Hepatocyte (in vitro differentiated cells): ENCODE measurements at regions not wholly inside any gene's neighbourhood (a gene's known extent, or its start where the extent isn't known, plus 50 kb on each side); places are given as distances from the start of the nearest gene placed in this dataset.

Experiments used
- DNase-seq: peaks from one replicate; pipeline ENCODE4 v3.0.0-alpha.2; 2016; ENCODE audit warnings: low spot score
- H2AFZ ChIP-seq: fragments of 200-600 bp; sonication (generic); 2 replicates; pipeline ENCODE4 v1.6.0; 2016; ENCODE audit warnings: antibody characterized with exemption, mild to moderate bottlenecking
- H3K27ac ChIP-seq: fragments of 200-600 bp; sonication (generic); 2 replicates; pipeline ENCODE4 v1.5.1; 2016; ENCODE audit warnings: mild to moderate bottlenecking
- H3K27me3 ChIP-seq: fragments of 200-600 bp; sonication (generic); 2 replicates; pipeline ENCODE4 v1.6.1; 2016
- H3K36me3 ChIP-seq: fragments of 200-600 bp; sonication (generic); replicated peaks from 2 replicates; pipeline ENCODE4 v1.5.1; 2016; ENCODE audit warnings: low read depth; ENCODE audit not compliant: insufficient read depth
- H3K4me1 ChIP-seq: fragments of 200-600 bp; sonication (generic); 2 replicates; pipeline ENCODE4 v1.5.1; 2016; ENCODE audit warnings: mild to moderate bottlenecking, moderate library complexity; ENCODE audit not compliant: insufficient read depth
- H3K4me2 ChIP-seq: fragments of 200-600 bp; sonication (generic); 2 replicates; pipeline ENCODE4 v1.6.0; 2016
- H3K4me3 ChIP-seq: fragments of 200-600 bp; sonication (generic); 2 replicates; pipeline ENCODE4 v1.5.1; 2016; ENCODE audit warnings: mild to moderate bottlenecking
- H3K79me2 ChIP-seq: fragments of 200-600 bp; sonication (generic); 2 replicates; pipeline ENCODE4 v1.6.0; 2017; ENCODE audit warnings: mild to moderate bottlenecking
- H3K9me2 ChIP-seq: fragments of 200-600 bp; sonication (generic); replicated peaks from 2 replicates; pipeline ENCODE4 v1.6.0; 2017; ENCODE audit warnings: mild to moderate bottlenecking; ENCODE audit not compliant: insufficient read depth
- H3K9me3 ChIP-seq: fragments of 200-600 bp; sonication (generic); 2 replicates; pipeline ENCODE4 v1.5.1; 2016; ENCODE audit warnings: low read depth, mild to moderate bottlenecking
- H4K20me1 ChIP-seq: fragments of 200-600 bp; sonication (generic); 2 replicates; pipeline ENCODE4 v1.6.0; 2016; ENCODE audit warnings: mild to moderate bottlenecking; ENCODE audit not compliant: insufficient read depth, poor library complexity, severe bottlenecking
- CTCF ChIP-seq: fragments of 200-600 bp; sonication (generic); IDR thresholded peaks from 2 replicates; pipeline ENCODE4 v1.5.1; 2016; ENCODE audit warnings: antibody characterized with exemption, mild to moderate bottlenecking; ENCODE audit not compliant: poor library complexity
- EZH2 ChIP-seq: fragments of 200-600 bp; sonication (generic); IDR thresholded peaks from 2 replicates; pipeline ENCODE4 v1.6.1; 2016; ENCODE audit warnings: antibody characterized with exemption, mild to moderate bottlenecking, borderline replicate concordance
- EZH2phosphoT487 ChIP-seq: fragments of 200-600 bp; sonication (generic); IDR thresholded peaks from one replicate; pipeline ENCODE4 v1.6.1; 2018; ENCODE audit warnings: antibody characterized with exemption, mild to moderate bottlenecking, low read depth, moderate library complexity; ENCODE audit not compliant: unreplicated experiment, severe bottlenecking
- WGBS: methylation state at CpG from one replicate; pipeline ENCODE4 v1.1.6; 2016; ENCODE audit warnings: low lambda C conversion rate; ENCODE audit errors: missing lambda C conversion rate; 5-methylcytosine and 5-hydroxymethylcytosine counted together

- DNase-seq, result no peak
- no peaks in the 10 kb centered on the region for H3K9me3 ChIP-seq
- no peak overlapping the region for H3K4me2 ChIP-seq
- no peaks in the 10 kb centered on the region for H3K27me3 ChIP-seq
- 53% methylated on average over 1 of the region's 1 CpG for WGBS
- no peak overlapping the region for H3K27ac ChIP-seq
- H3K4me1 ChIP-seq, result no peaks in the 10 kb centered on the region
- no peaks in the 10 kb centered on the region for H3K9me2 ChIP-seq
- TF ChIP-seq EZH2phosphoT487, result no peak
- H3K36me3 ChIP-seq, result no peaks in the 10 kb centered on the region
- no peak overlapping the region for H3K4me3 ChIP-seq
- no peak overlapping the region for H2AFZ ChIP-seq
- H3K79me2 ChIP-seq, result no peaks in the 10 kb centered on the region
- no peaks in the 10 kb centered on the region for H4K20me1 ChIP-seq
These were observed 95.5 kb upstream of the VGLL2 start for GRCh38 chr6:117169781-117170281.

GRCh38 chr6:117174835-117175360 lies 90.5 kb upstream of the VGLL2 start:
- Histone ChIP-seq H3K27ac (no peak overlapping the region), H3K79me2 (no peaks in the 10 kb centered on the region), H3K9me3 (no peaks in the 10 kb centered on the region), H3K9me2 (no peaks in the 10 kb centered on the region), H3K36me3 (no peaks in the 10 kb centered on the region), H3K27me3 (no peaks in the 10 kb centered on the region), H2AFZ (no peak overlapping the region), H4K20me1 (no peaks in the 10 kb centered on the region), H3K4me2 (no peak overlapping the region), H3K4me3 (no peak overlapping the region), H3K4me1 (no peaks in the 10 kb centered on the region)
- no peak for DNase-seq
- TF ChIP-seq EZH2phosphoT487, result no peak
- TF ChIP-seq CTCF, result no peak
- TF ChIP-seq EZH2, result no peak

GRCh38 chr6:117188627-117189201 lies 76.6 kb upstream of the VGLL2 start:
- H3K27me3 ChIP-seq, result no peaks in the 10 kb centered on the region
- no peaks in the 10 kb centered on the region for H3K79me2 ChIP-seq
- no peaks in the 10 kb centered on the region for H4K20me1 ChIP-seq
- H3K4me3 ChIP-seq, result no peak overlapping the region
- no peak overlapping the region for H2AFZ ChIP-seq
- no peaks in the 10 kb centered on the region for H3K4me1 ChIP-seq
- no peaks in the 10 kb centered on the region for H3K9me2 ChIP-seq
- H3K9me3 ChIP-seq, result no peaks in the 10 kb centered on the region
- H3K4me2 ChIP-seq, result no peak overlapping the region
- WGBS, result 25% methylated on average over 2 of the region's 2 CpGs
- no peak for DNase-seq
- H3K27ac ChIP-seq, result no peak overlapping the region
- no peak for TF ChIP-seq EZH2phosphoT487
- peak; percentile 52 for TF ChIP-seq CTCF
- TF ChIP-seq EZH2, result no peak
- no peaks in the 10 kb centered on the region for H3K36me3 ChIP-seq

GRCh38 chr6:117191009-117191408 lies 74.3 kb upstream of the VGLL2 start:
- H2AFZ ChIP-seq, result no peak overlapping the region
- H3K27me3 ChIP-seq, result no peaks in the 10 kb centered on the region
- no peaks in the 10 kb centered on the region for H3K36me3 ChIP-seq
- H3K27ac ChIP-seq, result no peak overlapping the region
- no peak overlapping the region for H3K4me3 ChIP-seq
- H3K4me2 ChIP-seq, result no peak overlapping the region
- H3K79me2 ChIP-seq, result no peaks in the 10 kb centered on the region
- WGBS, result 77% methylated on average over 5 of the region's 5 CpGs
- H4K20me1 ChIP-seq, result no peaks in the 10 kb centered on the region
- no peak for DNase-seq
- no peak for TF ChIP-seq EZH2phosphoT487
- TF ChIP-seq EZH2, result no peak
- TF ChIP-seq CTCF, result no peak
- no peaks in the 10 kb centered on the region for H3K9me2 ChIP-seq
- no peaks in the 10 kb centered on the region for H3K4me1 ChIP-seq
- H3K9me3 ChIP-seq, result no peaks in the 10 kb centered on the region
